PC-3 (cell line): ENCODE measurements at regions not wholly inside any gene's neighbourhood (a gene's known extent, or its start where the extent isn't known, plus 50 kb on each side); places are given as distances from the start of the nearest gene placed in this dataset.

Source experiments
- ATAC-seq: fragments of 200-7000 bp; cut with Tn5 transposase; 2 replicates; pipeline ENCODE4 v1.9.1; 2020; ENCODE audit warnings: mild to moderate bottlenecking, moderate library complexity
- BruUV-seq: library from RNA; stranded (reverse); fragments of 400-500 nt; replicated peaks from 2 replicates; lab custom pipeline; 2021; lab: Mats Ljungman, UMichigan
- CTCF ChIA-PET: fragments of 300-600 bp; sonication (Branson Sonifier 250); formaldehyde crosslinking; loops from one replicate; lab custom pipeline; 2022; ENCODE audit warnings: antibody characterized with exemption; lab: Charles Lee
- POLR2A ChIA-PET: fragments of 300-600 bp; sonication (Branson Sonifier 250); formaldehyde crosslinking; loops from one replicate; lab custom pipeline; 2022; ENCODE audit warnings: antibody characterized with exemption; ENCODE audit not compliant: unreplicated experiment; lab: Charles Lee
- DNase-seq: peaks from one replicate; pipeline ENCODE4 v3.0.0-alpha.2; 2015
- H2AFZ ChIP-seq: fragments of 300-600 bp; sonication (generic); 2 replicates; pipeline ENCODE4 v1.6.0; 2016; ENCODE audit warnings: antibody characterized with exemption, low read length
- H3F3A ChIP-seq: fragments of 300-600 bp; sonication (generic); one replicate; pipeline ENCODE4 v1.6.0; 2017; ENCODE audit warnings: antibody characterized with exemption, low read length, control low read depth, mild to moderate bottlenecking; ENCODE audit not compliant: unreplicated experiment
- H3K27ac ChIP-seq: fragments of 300-600 bp; sonication (generic); 2 replicates; pipeline ENCODE4 v1.5.1; 2016; ENCODE audit warnings: mild to moderate bottlenecking, low read length
- H3K27me3 ChIP-seq: fragments of 300-600 bp; sonication (generic); 2 replicates; pipeline ENCODE4 v1.6.1; 2016; ENCODE audit warnings: low read length, mixed read lengths
- H3K36me3 ChIP-seq: fragments of 300-600 bp; sonication (generic); 2 replicates; pipeline ENCODE4 v1.6.1; 2016; ENCODE audit warnings: low read depth, mixed run types, low read length, mixed read lengths
- H3K4me1 ChIP-seq: fragments of 300-600 bp; sonication (generic); 2 replicates; pipeline ENCODE4 v1.5.1; 2016; ENCODE audit warnings: low read length; ENCODE audit not compliant: insufficient read depth
- H3K4me2 ChIP-seq: fragments of 300-600 bp; sonication (generic); 2 replicates; pipeline ENCODE4 v1.6.0; 2016; ENCODE audit warnings: low read length
- H3K4me3 ChIP-seq: fragments of 300-600 bp; sonication (generic); 2 replicates; pipeline ENCODE4 v1.5.1; 2016; ENCODE audit warnings: mild to moderate bottlenecking, low read length, mixed read lengths
- H3K79me2 ChIP-seq: fragments of 300-600 bp; sonication (generic); 2 replicates; pipeline ENCODE4 v1.6.1; 2017; ENCODE audit warnings: low read length, mixed read lengths
- H3K9ac ChIP-seq: fragments of 300-600 bp; sonication (generic); 2 replicates; pipeline ENCODE4 v1.6.0; 2016; ENCODE audit warnings: mild to moderate bottlenecking, low read length
- H3K9me2 ChIP-seq: fragments of 300-600 bp; sonication (generic); replicated peaks from 2 replicates; pipeline ENCODE4 v1.6.1; 2016; ENCODE audit warnings: mixed run types, low read length, mixed read lengths
- H3K9me3 ChIP-seq: fragments of 300-600 bp; sonication (generic); 2 replicates; pipeline ENCODE4 v1.6.1; 2016; ENCODE audit warnings: low read length, mixed read lengths
- H4K20me1 ChIP-seq: fragments of 300-600 bp; sonication (generic); 2 replicates; pipeline ENCODE4 v1.6.1; 2016; ENCODE audit warnings: low read length, mixed read lengths
- CTCF ChIP-seq: fragments of 300-600 bp; sonication (generic); conservative IDR thresholded peaks from 2 replicates; pipeline ENCODE4 v1.5.1; 2017; ENCODE audit warnings: antibody characterized with exemption, low read depth, mild to moderate bottlenecking, low read length
- EZH2 ChIP-seq: fragments of 300-600 bp; sonication (generic); IDR thresholded peaks from one replicate; pipeline ENCODE4 v1.6.1; 2017; ENCODE audit warnings: antibody characterized with exemption, mild to moderate bottlenecking, low read length; ENCODE audit not compliant: unreplicated experiment
- EZH2phosphoT487 ChIP-seq: fragments of 300-600 bp; sonication (generic); IDR thresholded peaks from 2 replicates; pipeline ENCODE4 v1.6.1; 2018; ENCODE audit warnings: mild to moderate bottlenecking, antibody characterized with exemption, low read length, borderline replicate concordance
- intact Hi-C: fragments of 100-400 bp; cut with micrococcal nuclease; formaldehyde crosslinking; loops from 2 replicates; pipeline ENCODE4 v1.9.0; 2023

GRCh38 chr10:120960725-120961124, 109.6 kb downstream of the WDR11 start:
- Histone ChIP-seq H3K9me2 (no peaks in the 10 kb centered on the region), H3K27ac (no peak overlapping the region), H3K9me3 (no peaks in the 10 kb centered on the region), H3F3A (no peaks in the 10 kb centered on the region), H3K4me2 (no peak overlapping the region), H3K4me3 (no peak overlapping the region), H3K4me1 (no peaks in the 10 kb centered on the region), H2AFZ (no peak overlapping the region), H3K9ac (no peak overlapping the region), H4K20me1 (no peaks in the 10 kb centered on the region), H3K27me3 (peaks cover 31% of the 10 kb centered on the region), H3K79me2 (no peaks in the 10 kb centered on the region), H3K36me3 (no peaks in the 10 kb centered on the region)
- ATAC-seq (no peak), DNase-seq (no peak)
- intact Hi-C loops: no loop called here
- BruUV-seq: no TSS peak
- CTCF ChIA-PET: no interaction called here
- POLR2A ChIA-PET: no interaction called here
- TF ChIP-seq EZH2phosphoT487 (no peak), EZH2 (no peak), CTCF (no peak)

- Histone ChIP-seq H3K4me2 (no peak overlapping the region), H2AFZ (no peak overlapping the region), H3K4me1 (no peaks in the 10 kb centered on the region), H3K27ac (no peak overlapping the region), H4K20me1 (no peaks in the 10 kb centered on the region), H3K9me3 (no peaks in the 10 kb centered on the region), H3F3A (no peaks in the 10 kb centered on the region), H3K9me2 (no peaks in the 10 kb centered on the region), H3K4me3 (no peak overlapping the region), H3K36me3 (no peaks in the 10 kb centered on the region), H3K27me3 (peaks cover 31% of the 10 kb centered on the region), H3K79me2 (no peaks in the 10 kb centered on the region), H3K9ac (no peak overlapping the region)
- no TSS peak for BruUV-seq
- DNase-seq: no peak
- intact Hi-C loops: no loop called here
- POLR2A ChIA-PET: no interaction called here
- TF ChIP-seq EZH2 (no peak), CTCF (no peak), EZH2phosphoT487 (no peak)
- no peak for ATAC-seq
- CTCF ChIA-PET: no interaction called here
These were observed 110.9 kb downstream of the WDR11 start for GRCh38 chr10:120961795-120962755.
